Activated CD4-positive, alpha-beta T cell treated with anti-CD3 and anti-CD28 coated beads, Interleukin-2, amount 50 U/mL, for 1 hour (primary cell): ENCODE measurements at regions not wholly inside any gene's neighbourhood (a gene's known extent, or its start where the extent isn't known, plus 50 kb on each side); places are given as distances from the start of the nearest gene placed in this dataset.
"Not testable (repeated sequence)": the region's sequence is repeated elsewhere in the genome, so short reads cannot be mapped to it uniquely, and the experiment has no call there.

Experiments
- DNase-seq: peaks from one replicate; pipeline ENCODE4 v3.0.0-alpha.2; 2020

GRCh38 chr2:215644233-215644897, 208.5 kb upstream of the FN1 start:
- DNase-seq = no peak

- DNase-seq = no peak
These were observed 202.8 kb upstream of the FN1 start for GRCh38 chr2:215638687-215639086.

GRCh38 chr2:215637651-215638050, 201.8 kb upstream of the FN1 start:
- DNase-seq = no peak

- no peak for DNase-seq
These were observed 200.9 kb upstream of the FN1 start for GRCh38 chr2:215636816-215637215.

- no peak for DNase-seq
These were observed 199.9 kb upstream of the FN1 start for GRCh38 chr2:215635788-215636139.

- DNase-seq = no peak
These were observed 199.4 kb upstream of the FN1 start for GRCh38 chr2:215635071-215635787.

GRCh38 chr2:215633360-215633759, 197.5 kb upstream of the FN1 start:
- no peak for DNase-seq

GRCh38 chr2:215631696-215632095, 195.8 kb upstream of the FN1 start:
- DNase-seq = no peak

- not testable (repeated sequence) for DNase-seq
These were observed 194.9 kb upstream of the FN1 start for GRCh38 chr2:215630796-215631195.

- no peak for DNase-seq
These were observed 191.9 kb upstream of the FN1 start for GRCh38 chr2:215627771-215628170.

GRCh38 chr2:215626812-215627281, 191.0 kb upstream of the FN1 start:
- no peak for DNase-seq

- no peak for DNase-seq
These were observed 190.2 kb upstream of the FN1 start for GRCh38 chr2:215626063-215626462.

- DNase-seq = no peak
These were observed 189.3 kb upstream of the FN1 start for GRCh38 chr2:215625207-215625606.

- DNase-seq = no peak
These were observed 188.6 kb upstream of the FN1 start for GRCh38 chr2:215624423-215624829.

- no peak for DNase-seq
These were observed 187.0 kb upstream of the FN1 start for GRCh38 chr2:215622837-215623236.

- no peak for DNase-seq
These were observed 185.5 kb upstream of the FN1 start for GRCh38 chr2:215621381-215621780.

GRCh38 chr2:215620528-215620927, 184.7 kb upstream of the FN1 start:
- DNase-seq = no peak

- DNase-seq = no peak
These were observed 184.1 kb upstream of the FN1 start for GRCh38 chr2:215619989-215620388.

- DNase-seq = no peak
These were observed 183.4 kb upstream of the FN1 start for GRCh38 chr2:215619022-215619958.

- DNase-seq = no peak
These were observed 182.3 kb upstream of the FN1 start for GRCh38 chr2:215618145-215618544.

- DNase-seq = no peak
These were observed 181.4 kb upstream of the FN1 start for GRCh38 chr2:215617060-215617824.

- no peak for DNase-seq
These were observed 179.9 kb upstream of the FN1 start for GRCh38 chr2:215615803-215616174.
